Endometrium (tissue), 2 donors: ENCODE measurements at regions not wholly inside any gene's neighbourhood (a gene's known extent, or its start where the extent isn't known, plus 50 kb on each side); places are given as distances from the start of the nearest gene placed in this dataset.

Experiments
- FAIRE-seq: peaks from 2 replicates; lab custom pipeline; 2012; peaks lifted over from hg19 to GRCh38; lab: Jason Lieb, UNC
- donor health status: control.
- donor health status: control.

DNA sequence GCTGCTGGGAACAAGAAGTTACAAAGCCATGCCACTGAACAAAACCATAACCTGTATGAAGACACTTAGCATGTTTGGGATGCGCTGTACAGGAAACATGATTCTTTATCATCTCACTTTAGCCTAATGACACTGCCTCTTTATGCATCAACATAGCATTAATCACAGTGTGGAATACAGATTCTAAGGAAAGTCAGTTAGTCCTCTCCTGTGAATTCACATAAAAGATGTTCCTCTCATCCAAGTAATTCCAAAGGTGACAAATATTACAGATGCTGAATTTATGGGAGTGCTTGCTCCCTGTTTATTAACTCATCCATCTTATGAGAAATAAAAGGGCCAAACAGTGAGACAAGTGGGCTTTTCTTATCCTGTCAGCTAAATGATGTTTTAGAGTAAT lies 1677.7 kb downstream of the EFNA5 start:
- no peak for FAIRE-seq

DNA sequence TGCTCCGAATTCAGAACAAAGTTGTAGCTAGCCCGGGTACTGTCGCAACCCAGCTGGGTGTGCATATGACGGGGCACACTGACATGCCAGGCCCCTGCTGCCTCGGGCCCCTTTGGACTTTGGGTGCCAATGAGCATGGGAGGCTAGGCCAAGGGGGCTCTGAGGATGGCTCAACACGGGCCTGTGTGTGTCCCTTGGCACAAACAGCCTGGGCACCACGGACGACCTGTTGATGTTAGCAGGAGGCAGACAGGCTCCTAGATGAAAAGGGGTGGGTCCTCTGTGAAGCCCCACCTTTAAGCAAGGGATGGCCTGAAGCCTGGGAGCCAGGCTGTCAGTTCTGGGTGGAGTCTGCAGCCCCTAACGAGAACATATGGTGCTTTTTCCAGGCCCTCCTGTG lies 1688.2 kb downstream of the EFNA5 start:
- no peak for FAIRE-seq

GRCh38 chr5:105978011-105978410 lies 1692.7 kb downstream of the EFNA5 start:
- no peak for FAIRE-seq

DNA sequence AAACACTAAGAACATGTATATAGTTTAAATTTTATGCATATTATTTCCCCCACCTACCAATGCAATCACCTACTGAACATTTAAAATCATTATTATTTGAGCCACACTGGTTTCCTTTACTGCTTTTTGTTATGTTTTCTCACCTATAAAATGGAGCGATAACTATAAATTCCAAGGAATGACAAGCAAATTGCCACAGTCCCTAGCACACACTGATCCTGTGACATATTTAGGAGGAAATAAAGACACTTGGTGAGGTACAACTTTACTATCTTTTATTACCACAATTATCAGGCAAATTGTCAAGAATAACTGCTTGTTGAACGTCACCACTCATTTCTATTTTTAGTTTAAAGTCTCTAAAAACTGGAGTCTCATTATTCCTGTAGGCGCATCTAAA lies 1693.6 kb downstream of the EFNA5 start:
- FAIRE-seq = no peak

DNA sequence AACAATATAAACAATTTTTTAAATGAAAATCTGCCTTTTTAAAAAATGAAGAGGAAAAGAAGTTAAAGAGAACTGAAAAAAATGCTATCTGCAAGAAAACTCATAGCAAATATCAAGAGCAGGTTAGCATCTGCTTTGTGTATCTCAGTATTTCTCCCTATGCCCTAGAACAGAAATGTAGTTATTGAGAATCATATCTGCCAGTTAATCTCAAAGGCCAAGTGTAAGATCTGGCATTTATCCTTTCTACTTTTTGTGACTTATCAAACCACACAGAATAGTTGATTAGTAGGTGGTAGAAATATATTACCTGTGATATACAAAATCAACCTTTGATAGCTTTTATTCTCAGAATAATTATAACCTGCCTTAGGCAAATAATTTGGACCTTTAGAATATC lies 1699.8 kb downstream of the EFNA5 start:
- no peak for FAIRE-seq

- no peak for FAIRE-seq
Measured at GRCh38 chr5:105968981-105969380, 1701.8 kb downstream of the EFNA5 start.

GRCh38 chr5:105963696-105964255 lies 1707.0 kb downstream of the EFNA5 start:
- FAIRE-seq = no peak

DNA sequence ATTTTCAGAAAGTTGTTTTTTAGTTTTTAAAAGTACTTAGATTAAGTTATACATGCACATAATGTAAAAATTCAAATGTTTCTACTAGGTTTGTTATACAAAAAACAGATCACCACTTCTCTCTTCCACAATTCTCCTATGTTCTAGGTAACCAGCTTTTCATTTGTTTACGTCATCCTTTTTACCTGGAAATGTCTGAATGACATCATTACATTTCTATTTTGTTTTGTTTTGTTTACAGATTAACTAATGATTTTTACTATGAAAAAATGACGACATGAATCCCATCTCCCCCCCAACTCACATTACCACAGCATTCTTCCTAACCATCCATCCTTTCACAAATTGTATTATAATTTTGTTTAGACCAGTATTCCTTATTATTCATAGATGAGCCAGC lies 1709.2 kb downstream of the EFNA5 start:
- no peak for FAIRE-seq

- FAIRE-seq = no peak
Measured at GRCh38 chr5:105956456-105957196, 1714.1 kb downstream of the EFNA5 start.

DNA sequence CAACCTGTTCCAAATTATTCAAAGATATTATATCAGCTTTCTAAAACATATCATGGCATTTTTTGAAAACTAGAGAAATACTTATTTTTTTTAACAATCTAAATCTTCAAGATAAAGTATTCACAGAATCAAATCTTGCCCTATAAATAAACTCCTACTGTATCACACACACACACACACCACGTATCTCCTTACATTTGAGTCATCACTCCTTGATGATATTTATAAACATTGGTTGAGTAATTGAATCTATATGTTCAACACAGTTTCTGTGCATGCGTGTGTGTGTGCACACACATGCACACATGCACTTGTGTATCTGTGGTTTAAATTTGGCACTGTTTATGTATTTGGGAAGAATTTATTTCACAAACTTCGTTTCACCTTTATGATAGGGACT lies 1716.4 kb downstream of the EFNA5 start:
- no peak for FAIRE-seq

GRCh38 chr5:105953616-105954015 lies 1717.1 kb downstream of the EFNA5 start:
- peak; percentile 78 for FAIRE-seq

DNA sequence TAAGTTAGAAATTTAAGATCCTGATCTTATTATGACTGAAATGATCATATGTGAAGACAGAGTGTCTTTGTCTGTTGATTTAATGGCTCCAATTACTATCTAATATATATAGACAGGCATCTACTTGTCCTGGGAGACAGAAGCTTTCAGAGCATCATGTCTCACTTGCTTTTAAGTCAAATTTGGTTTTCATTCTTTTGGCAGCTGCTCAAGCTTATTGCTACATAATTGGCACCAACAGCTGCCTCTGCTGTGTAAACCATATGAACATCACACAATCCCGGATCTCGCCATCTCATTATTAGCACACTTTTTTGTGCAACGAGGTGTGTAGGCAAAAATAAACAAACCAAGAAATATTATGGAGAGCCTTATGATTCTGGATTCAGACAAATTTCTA lies 1717.9 kb downstream of the EFNA5 start:
- FAIRE-seq = no peak

- FAIRE-seq = no peak
Measured at GRCh38 chr5:105947461-105947860, 1723.3 kb downstream of the EFNA5 start.

GRCh38 chr5:105945203-105945972 lies 1725.3 kb downstream of the EFNA5 start:
- FAIRE-seq = no peak

DNA sequence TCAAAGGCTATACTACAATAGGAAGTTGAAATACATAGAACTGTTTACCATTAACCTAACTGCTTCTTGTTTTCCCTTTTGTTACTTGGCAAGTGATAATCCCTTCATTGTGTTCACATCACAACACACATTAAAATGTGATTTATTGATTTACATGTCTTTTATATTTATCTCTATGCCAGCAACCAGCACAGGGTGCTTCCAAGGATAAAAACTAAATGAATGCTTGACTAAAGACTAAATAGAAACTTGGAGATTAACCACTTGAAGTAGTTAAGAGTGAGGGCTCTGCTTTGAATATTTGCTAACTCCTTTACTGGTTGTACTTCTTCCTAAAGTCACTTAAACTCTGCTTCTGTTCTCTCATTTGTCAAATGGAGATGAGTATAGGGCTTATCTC lies 1730.6 kb downstream of the EFNA5 start:
- no peak for FAIRE-seq

DNA sequence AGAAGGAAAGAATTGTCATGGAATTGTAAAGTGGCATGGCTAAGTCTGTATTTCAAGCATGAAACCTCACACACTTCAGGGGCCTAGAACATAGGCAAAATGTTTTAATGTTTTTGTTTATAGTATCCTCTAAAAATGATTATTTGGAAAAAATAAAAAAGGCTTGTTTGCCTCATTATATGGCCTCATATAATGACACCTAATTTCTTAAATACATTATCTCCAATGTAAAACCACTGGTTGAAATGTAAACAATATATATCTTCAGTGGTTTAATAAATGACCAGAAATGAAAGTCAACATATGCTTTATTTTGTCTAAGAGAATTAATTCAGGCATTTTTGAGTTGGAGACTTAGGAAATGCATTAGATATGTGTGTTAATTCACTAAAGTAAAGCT lies 1736.6 kb downstream of the EFNA5 start:
- no peak for FAIRE-seq

DNA sequence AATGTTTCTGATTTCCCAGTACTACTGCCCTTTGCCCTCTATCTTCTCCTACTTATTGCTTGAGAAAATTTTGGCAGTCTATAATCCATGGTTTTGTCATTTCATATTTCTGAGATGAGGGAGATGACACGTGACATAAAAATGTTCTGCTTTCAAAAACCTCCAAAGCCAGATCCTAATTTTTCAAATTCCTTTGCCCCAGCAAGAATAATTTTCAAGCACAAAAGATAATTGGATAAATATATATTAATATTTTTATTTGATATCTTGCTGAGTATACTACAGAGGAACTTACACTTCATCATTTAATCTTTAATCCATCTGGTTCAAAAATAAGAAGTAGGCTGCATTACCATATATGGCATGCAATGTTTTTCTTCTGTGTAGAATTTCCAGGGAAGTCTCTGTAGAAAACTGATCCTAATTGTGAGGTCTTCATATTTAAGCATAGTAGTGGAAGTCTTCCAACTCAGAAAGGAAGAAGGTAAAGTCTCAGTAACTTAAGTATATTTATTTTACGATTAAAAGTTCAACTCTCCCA lies 1738.8 kb downstream of the EFNA5 start:
- FAIRE-seq = no peak

DNA sequence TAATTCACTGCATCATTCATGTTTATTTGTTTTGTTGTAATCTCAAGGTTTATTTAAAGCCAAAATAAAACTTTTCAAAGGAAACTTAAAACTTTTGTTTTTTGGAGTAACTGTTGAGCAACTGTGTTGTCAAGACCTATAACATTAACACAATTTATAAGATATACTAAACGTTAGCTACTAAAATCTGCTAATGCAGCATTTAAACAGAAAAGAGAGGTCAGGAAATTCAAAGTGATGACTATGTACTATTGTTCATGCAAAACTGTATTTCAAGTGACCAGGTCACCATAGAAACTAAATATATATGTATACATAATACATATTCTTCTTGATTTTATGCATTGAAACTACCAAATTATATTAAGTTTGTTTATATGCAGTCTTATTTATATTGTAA lies 1740.9 kb downstream of the EFNA5 start:
- no peak for FAIRE-seq

DNA sequence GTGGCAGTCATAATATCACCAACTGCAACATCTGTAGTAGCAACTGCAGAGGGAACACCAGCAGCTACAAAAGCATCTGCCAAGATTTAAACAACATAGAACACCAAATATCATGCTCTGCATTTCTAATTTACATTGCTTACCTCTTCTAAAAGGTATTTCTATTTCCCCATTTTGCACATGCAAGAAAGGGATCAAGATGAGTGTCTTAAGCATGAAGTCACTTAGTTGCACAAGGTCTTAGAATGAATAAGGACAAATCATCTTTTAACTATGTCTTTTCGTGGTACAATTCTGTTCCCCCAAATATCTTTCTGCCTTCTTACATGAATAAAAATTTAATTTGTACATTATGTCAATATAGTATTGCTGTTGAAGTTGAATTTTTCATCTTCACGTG lies 1746.4 kb downstream of the EFNA5 start:
- no peak for FAIRE-seq

DNA sequence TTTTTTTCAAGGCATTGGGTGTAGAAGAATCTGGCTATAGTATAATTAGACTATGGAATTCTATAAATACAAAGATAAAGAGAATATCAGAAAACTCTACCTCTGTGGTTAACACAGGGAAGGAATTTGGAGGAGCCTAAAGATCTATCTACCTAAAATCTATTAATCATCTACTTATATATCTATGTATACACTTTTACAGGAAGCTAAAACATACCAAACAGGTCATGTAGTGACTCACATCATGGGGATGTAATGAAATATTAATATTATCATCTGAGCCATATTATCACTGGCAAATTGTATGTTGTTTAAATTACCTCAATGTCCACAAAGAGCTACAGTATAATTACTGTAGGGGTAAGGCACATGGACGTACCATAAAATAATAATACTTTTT lies 1748.2 kb downstream of the EFNA5 start:
- no peak for FAIRE-seq

DNA sequence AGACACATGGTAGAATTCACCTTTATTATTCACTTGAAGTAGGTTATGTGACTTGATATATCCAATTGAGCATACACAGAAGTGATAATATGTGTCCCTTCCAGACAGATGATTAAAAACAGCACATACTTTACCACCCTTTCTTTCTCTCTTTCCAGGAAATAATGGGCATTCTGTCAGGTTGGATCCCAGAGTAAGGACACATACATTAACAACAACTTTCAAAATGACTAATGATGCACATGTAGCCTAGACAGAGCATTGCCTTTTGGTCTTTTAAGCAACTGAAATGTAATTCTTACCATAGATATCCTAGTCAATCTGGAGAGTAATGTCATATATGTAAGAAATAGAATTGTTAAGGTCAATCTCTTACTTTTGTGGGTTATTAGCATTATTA lies 1748.7 kb downstream of the EFNA5 start:
- FAIRE-seq = no peak

- FAIRE-seq = no peak
Measured at GRCh38 chr5:105917189-105917588, 1753.5 kb downstream of the EFNA5 start.

DNA sequence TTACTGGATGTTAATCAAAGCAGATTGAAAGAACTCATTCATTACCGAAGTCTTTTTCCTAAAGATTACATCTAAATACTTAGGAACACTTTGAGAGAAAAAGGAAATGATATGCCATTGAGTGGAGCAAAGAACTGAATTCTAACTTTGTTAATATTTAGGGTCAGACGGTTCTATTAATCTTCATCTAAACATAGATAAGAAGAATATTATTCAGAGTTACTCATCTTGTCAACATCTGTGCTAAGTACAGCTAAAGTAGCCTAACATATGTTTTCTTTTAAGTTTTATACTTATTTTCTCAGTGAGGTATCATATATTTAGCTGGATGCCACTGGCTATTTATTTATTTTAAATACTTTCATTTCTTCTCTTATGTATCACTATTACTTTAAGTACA lies 1763.7 kb downstream of the EFNA5 start:
- FAIRE-seq = peak; percentile 35
